Astrocyte (in vitro differentiated cells and primary cell): ENCODE measurements at regions not wholly inside any gene's neighbourhood (a gene's known extent, or its start where the extent isn't known, plus 50 kb on each side); places are given as distances from the start of the nearest gene placed in this dataset.

ENCODE experiments used
- DNase-seq: peaks from one replicate; pipeline ENCODE4 v3.0.0-alpha.2; 2010; ENCODE audit warnings: low read depth
- FAIRE-seq: peaks from 2 replicates; lab custom pipeline; 2011; peaks lifted over from hg19 to GRCh38; lab: Jason Lieb, UNC
- H2AFZ ChIP-seq: 2 replicates; pipeline ENCODE4 v1.6.0; 2012; ENCODE audit warnings: low read depth, low read length, inconsistent platforms
- H3K27ac ChIP-seq: 2 replicates; pipeline ENCODE4 v1.5.1; 2011; ENCODE audit warnings: low read depth, low read length, inconsistent platforms
- H3K27me3 ChIP-seq: 2 replicates; pipeline ENCODE4 v1.6.0; 2011; ENCODE audit warnings: low read length, inconsistent platforms; ENCODE audit not compliant: insufficient read depth
- H3K36me3 ChIP-seq: 2 replicates; pipeline ENCODE4 v1.5.1; 2011; ENCODE audit warnings: low read length, inconsistent platforms; ENCODE audit not compliant: insufficient read depth
- H3K4me1 ChIP-seq: 2 replicates; pipeline ENCODE4 v1.5.1; 2011; ENCODE audit warnings: low read length, inconsistent platforms; ENCODE audit not compliant: insufficient read depth
- H3K4me2 ChIP-seq: 2 replicates; pipeline ENCODE4 v1.6.0; 2012; ENCODE audit warnings: low read length, inconsistent platforms
- H3K4me3 ChIP-seq: 2 replicates; pipeline ENCODE4 v1.5.1; 2011; ENCODE audit warnings: low read depth, mild to moderate bottlenecking, low read length, inconsistent platforms; ENCODE audit not compliant: insufficient read depth
- H3K79me2 ChIP-seq: 2 replicates; pipeline ENCODE4 v1.6.0; 2012; ENCODE audit warnings: mild to moderate bottlenecking, low read length, inconsistent platforms; ENCODE audit not compliant: insufficient read depth
- H3K9ac ChIP-seq: 2 replicates; pipeline ENCODE4 v1.6.0; 2012; ENCODE audit warnings: mild to moderate bottlenecking, low read length, inconsistent platforms
- H3K9me3 ChIP-seq: 2 replicates; pipeline ENCODE4 v1.5.1; 2012; ENCODE audit warnings: low read depth, mild to moderate bottlenecking, low read length, inconsistent platforms; ENCODE audit not compliant: insufficient read depth
- H4K20me1 ChIP-seq: 2 replicates; pipeline ENCODE4 v1.6.0; 2012; ENCODE audit warnings: low read length, inconsistent platforms; ENCODE audit not compliant: insufficient read depth
- H3K27ac Mint-ChIP-seq: one replicate; pipeline ENCODE4 v1.8.0; 2021; ENCODE audit warnings: mild to moderate bottlenecking, mixed read lengths; ENCODE audit not compliant: unreplicated experiment
- H3K27me3 Mint-ChIP-seq: one replicate; pipeline ENCODE4 v1.8.0; 2021; ENCODE audit warnings: low read depth, mixed read lengths; ENCODE audit not compliant: unreplicated experiment
- H3K36me3 Mint-ChIP-seq: one replicate; pipeline ENCODE4 v1.8.0; 2021; ENCODE audit warnings: low read depth, mixed read lengths; ENCODE audit not compliant: unreplicated experiment
- H3K4me1 Mint-ChIP-seq: one replicate; pipeline ENCODE4 v1.8.0; 2021; ENCODE audit warnings: low read depth, mixed read lengths; ENCODE audit not compliant: unreplicated experiment
- H3K4me3 Mint-ChIP-seq: one replicate; pipeline ENCODE4 v1.8.0; 2021; ENCODE audit warnings: mild to moderate bottlenecking, moderate library complexity, mixed read lengths; ENCODE audit not compliant: unreplicated experiment
- H3K9me3 Mint-ChIP-seq: one replicate; pipeline ENCODE4 v1.8.0; 2021; ENCODE audit warnings: mild to moderate bottlenecking, mixed read lengths; ENCODE audit not compliant: unreplicated experiment
- CTCF ChIP-seq: IDR thresholded peaks from 2 replicates; pipeline ENCODE4 v1.5.1; 2011; ENCODE audit warnings: low read depth, mild to moderate bottlenecking, inconsistent platforms, low read length, moderate library complexity; ENCODE audit not compliant: insufficient read depth
- EZH2 ChIP-seq: IDR thresholded peaks from 2 replicates; pipeline ENCODE4 v1.6.1; 2012; ENCODE audit warnings: mild to moderate bottlenecking, low read length, inconsistent platforms; ENCODE audit not compliant: insufficient read depth

- H3K9ac ChIP-seq, result no peak overlapping the region
- TF ChIP-seq CTCF, result no peak
- no peak overlapping the region for H3K4me3 Mint-ChIP-seq
- H4K20me1 ChIP-seq, result peaks cover 53% of the 10 kb centered on the region
- H3K9me3 ChIP-seq, result no peaks in the 10 kb centered on the region
- H3K27me3 Mint-ChIP-seq, result no peaks in the 10 kb centered on the region
- H3K79me2 ChIP-seq, result peaks cover 72% of the 10 kb centered on the region
- peaks cover 2% of the 10 kb centered on the region for H3K36me3 Mint-ChIP-seq
- H3K4me1 ChIP-seq, result no peaks in the 10 kb centered on the region
- no peak for FAIRE-seq
- no peak overlapping the region for H3K27ac Mint-ChIP-seq
- H3K9me3 Mint-ChIP-seq, result no peaks in the 10 kb centered on the region
- H3K4me3 ChIP-seq, result no peak overlapping the region
- H3K4me2 ChIP-seq, result no peak overlapping the region
- no peak overlapping the region for H2AFZ ChIP-seq
- DNase-seq, result no peak
- H3K36me3 ChIP-seq, result peaks cover 9% of the 10 kb centered on the region
- peaks cover 8% of the 10 kb centered on the region for H3K4me1 Mint-ChIP-seq
- H3K27me3 ChIP-seq, result no peaks in the 10 kb centered on the region
- H3K27ac ChIP-seq, result no peak overlapping the region
These were observed 406.6 kb upstream of the AMELY start for GRCh38 chrY:7318122-7318521.

GRCh38 chrY:7317571-7317970 is 406.0 kb upstream of the AMELY start:
- H2AFZ ChIP-seq, result no peak overlapping the region
- H3K4me1 Mint-ChIP-seq, result peaks cover 8% of the 10 kb centered on the region

More at GRCh38 chrY:7317571-7317970, 406.0 kb upstream of the AMELY start:
- no peaks in the 10 kb centered on the region for H3K9me3 Mint-ChIP-seq
- peaks cover 2% of the 10 kb centered on the region for H3K36me3 Mint-ChIP-seq
- DNase-seq (no peak), FAIRE-seq (no peak)
- no peak overlapping the region for H3K4me3 ChIP-seq
- H3K27ac ChIP-seq, result no peak overlapping the region
- H3K27me3 Mint-ChIP-seq, result no peaks in the 10 kb centered on the region
- no peak for TF ChIP-seq CTCF
- no peak for TF ChIP-seq EZH2
- H3K9ac ChIP-seq, result no peak overlapping the region
- H3K4me1 ChIP-seq, result no peaks in the 10 kb centered on the region
- no peak overlapping the region for H3K4me3 Mint-ChIP-seq
- H3K27ac Mint-ChIP-seq, result no peak overlapping the region
- peaks cover 78% of the 10 kb centered on the region for H3K79me2 ChIP-seq
- H3K9me3 ChIP-seq, result no peaks in the 10 kb centered on the region
- H3K36me3 ChIP-seq, result peaks cover 4% of the 10 kb centered on the region
- H3K4me2 ChIP-seq, result no peak overlapping the region
- peaks cover 56% of the 10 kb centered on the region for H4K20me1 ChIP-seq
- no peaks in the 10 kb centered on the region for H3K27me3 ChIP-seq
